ENCODE measurements at regions not wholly inside any gene's neighbourhood (a gene's known extent, or its start where the extent isn't known, plus 50 kb on each side); places are given as distances from the start of the nearest gene placed in this dataset.

- TF ChIP-seq TBL1XR1 (IDR thresholded peaks at IDR 0.05; ENCODE audit: low read length in 2 of 2) (peak; percentile 78 to 81; a peak in 2 of 4 replicates), ZNF217 (CRISPR knock-in tag; IDR thresholded peaks at IDR 0.05) (no peak), STAG1 (CRISPR knock-in tag; IDR thresholded peaks at IDR 0.05; ENCODE audit: borderline replicate concordance) (no peak), ERF (CRISPR knock-in tag; IDR thresholded peaks at IDR 0.05) (peak; percentile 63), ARHGAP35 (IDR thresholded peaks at IDR 0.05; ENCODE audit: partially characterized antibody) (no peak), FOSL1 (tag; conservative IDR thresholded peaks at IDR 0.05) (peak; percentile 83), NCOA4 (IDR thresholded peaks at IDR 0.05; ENCODE audit: partially characterized antibody) (no peak), NBN (IDR thresholded peaks at IDR 0.05; ENCODE audit: low read depth) (no peak), ZNF76 (CRISPR knock-in tag; IDR thresholded peaks at IDR 0.05; ENCODE audit: borderline replicate concordance) (0 out of 2 replicates have a peak, but pooled peaks have one; percentile 70), GABPA (tag; conservative IDR thresholded peaks at IDR 0.05; ENCODE audit: low read depth) (peak; percentile 92), SMARCB1 (IDR thresholded peaks at IDR 0.05; ENCODE audit: insufficient read length, low read depth) (no peak), ZSCAN32 (CRISPR knock-in tag; IDR thresholded peaks at IDR 0.05) (no peak), POLR3G (IDR thresholded peaks at IDR 0.05; ENCODE audit: extremely low read depth, insufficient read length, insufficient replicate concordance) (no peak), ZBTB12 (CRISPR knock-in tag; IDR thresholded peaks at IDR 0.05) (no peak), ZNF134 (CRISPR knock-in tag; conservative IDR thresholded peaks at IDR 0.05) (no peak), SNAPC5 (CRISPR knock-in tag; IDR thresholded peaks at IDR 0.05) (no peak), CTBP1 (IDR thresholded peaks at IDR 0.05; ENCODE audit: borderline replicate concordance) (peak; percentile 94), NR2C2 (CRISPR knock-in tag; IDR thresholded peaks at IDR 0.05) (peak; percentile 87), NR2C2 (tag; IDR thresholded peaks at IDR 0.05) (peak; percentile 98), RNF219 (CRISPR knock-in tag; IDR thresholded peaks at IDR 0.05) (no peak), ZNF512 (tag; IDR thresholded peaks at IDR 0.05) (no peak), RUNX1 (IDR thresholded peaks at IDR 0.05; ENCODE audit: low read depth) (no peak), ZNF354B (CRISPR knock-in tag; IDR thresholded peaks at IDR 0.05) (no peak), RFX1 (IDR thresholded peaks at IDR 0.05) (no peak; the same call in 1 of the 2 replicates), BHLHE40 (IDR thresholded peaks at IDR 0.05; ENCODE audit: low read length) (peak; percentile 92), PHTF2 (CRISPR knock-in tag; IDR thresholded peaks at IDR 0.05) (no peak), ZNF174 (CRISPR knock-in tag; IDR thresholded peaks at IDR 0.05) (no peak), PTRF (tag; IDR thresholded peaks at IDR 0.05) (no peak)
These were observed 59.8 kb upstream of the ACOT11 start (continued) for GRCh38 chr1:54488065-54488750.

All from K562 (cell line).